Ramos (cell line): ENCODE measurements at regions not wholly inside any gene's neighbourhood (a gene's known extent, or its start where the extent isn't known, plus 50 kb on each side); places are given as distances from the start of the nearest gene placed in this dataset.

Source experiments
- in situ Hi-C: fragments of 300-500 bp; cut with MboI; formaldehyde crosslinking; loops from one replicate; pipeline ENCODE4 v1.14.3; 2022; ENCODE audit warnings: low sequenced_read_pairs; ENCODE audit not compliant: unreplicated experiment

GRCh38 chr16:87234601-87235000, 82.6 kb downstream of the C16orf95 start:
- in situ Hi-C loops: no loop called here

DNA sequence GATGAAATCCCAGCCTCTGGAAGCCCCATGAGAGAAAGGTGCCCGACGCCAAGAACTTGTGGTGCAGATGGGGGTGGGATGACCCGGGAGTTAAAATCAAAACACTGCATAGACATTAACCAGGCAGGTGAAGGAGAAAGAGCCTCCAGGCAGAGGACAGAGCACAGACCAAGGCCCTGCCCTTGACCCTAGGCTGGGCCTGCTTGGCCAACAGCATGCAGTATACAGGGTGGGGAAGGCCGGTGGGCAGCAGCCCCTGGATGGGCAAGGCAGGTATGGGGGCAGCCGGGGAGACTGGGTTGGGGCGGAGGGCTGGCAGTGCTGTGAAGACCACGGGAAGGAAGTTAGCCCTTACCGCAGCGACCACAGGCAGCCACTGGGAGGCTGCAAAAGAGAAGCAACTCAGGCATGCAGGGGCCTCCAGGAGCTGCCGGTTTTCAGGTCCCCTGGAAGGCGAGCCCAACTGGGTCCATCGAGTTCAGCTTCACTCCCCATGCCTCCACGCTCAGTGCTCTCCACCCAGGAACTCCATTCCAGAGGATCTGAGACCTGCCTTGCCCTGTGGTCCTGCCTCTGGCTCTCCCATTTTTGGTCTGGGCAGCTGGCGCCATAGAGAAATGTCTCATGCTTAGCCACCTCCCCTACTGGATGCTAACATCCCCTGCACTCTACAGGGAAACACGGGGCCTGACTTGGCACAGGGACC, 81.2 kb downstream of the C16orf95 start:
- in situ Hi-C loops: no loop called here

DNA sequence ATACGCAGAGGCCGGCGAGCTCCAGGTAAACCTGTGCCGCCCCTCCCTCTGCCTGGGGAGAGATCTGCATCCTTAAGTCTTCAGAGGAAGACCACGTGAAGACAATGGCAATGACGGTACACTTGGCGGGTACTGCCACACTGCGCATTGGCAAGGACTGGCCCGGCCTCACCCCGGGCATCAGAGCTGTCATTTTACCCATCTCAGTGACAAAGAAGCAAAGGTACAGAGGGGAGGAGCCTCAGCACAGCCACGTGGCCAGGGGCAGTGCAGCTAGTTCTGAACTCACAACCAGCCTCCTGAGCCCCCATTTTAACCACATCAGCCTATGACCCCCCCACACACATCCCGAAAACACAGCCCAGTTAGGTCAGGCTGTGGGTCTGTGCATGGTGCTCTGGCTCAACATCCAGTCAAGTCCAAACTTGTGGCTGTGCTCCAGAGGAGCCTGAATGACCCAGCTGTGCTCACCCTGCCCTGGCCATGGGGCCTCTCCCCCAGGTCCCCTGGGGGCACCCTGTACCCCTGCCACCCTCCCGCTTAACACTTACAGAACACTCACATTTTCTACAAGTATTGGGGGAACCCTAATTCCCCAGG, 80.6 kb downstream of the C16orf95 start:
- in situ Hi-C loops: no loop called here

DNA sequence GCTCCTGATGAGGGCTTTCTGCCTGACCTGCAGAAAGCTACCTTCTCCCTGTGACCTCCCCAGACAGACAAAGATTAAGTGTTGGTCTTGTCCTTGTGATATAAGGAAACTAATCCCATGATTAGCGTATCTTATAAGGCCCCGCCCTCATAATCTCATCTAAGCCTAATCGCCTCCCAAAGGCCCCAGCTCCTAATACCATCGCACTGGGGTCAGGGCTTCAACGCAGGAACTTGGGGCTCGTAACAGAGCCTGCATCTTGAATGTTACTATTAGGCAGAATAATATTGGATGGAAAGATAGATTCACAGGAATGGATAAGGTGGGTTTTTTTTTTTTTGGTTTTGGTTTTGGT, 78.9 kb downstream of the C16orf95 start:
- in situ Hi-C loops: no loop called here

- in situ Hi-C loops: no loop called here
Measured at GRCh38 chr16:87239545-87239944, 77.6 kb downstream of the C16orf95 start.

GRCh38 chr16:87240211-87241136, 76.7 kb downstream of the C16orf95 start:
- in situ Hi-C loops: no loop called here

GRCh38 chr16:87241137-87241771, 75.9 kb downstream of the C16orf95 start:
- in situ Hi-C loops: no loop called here

GRCh38 chr16:87243478-87243877, 73.7 kb downstream of the C16orf95 start:
- in situ Hi-C loops: no loop called here

DNA sequence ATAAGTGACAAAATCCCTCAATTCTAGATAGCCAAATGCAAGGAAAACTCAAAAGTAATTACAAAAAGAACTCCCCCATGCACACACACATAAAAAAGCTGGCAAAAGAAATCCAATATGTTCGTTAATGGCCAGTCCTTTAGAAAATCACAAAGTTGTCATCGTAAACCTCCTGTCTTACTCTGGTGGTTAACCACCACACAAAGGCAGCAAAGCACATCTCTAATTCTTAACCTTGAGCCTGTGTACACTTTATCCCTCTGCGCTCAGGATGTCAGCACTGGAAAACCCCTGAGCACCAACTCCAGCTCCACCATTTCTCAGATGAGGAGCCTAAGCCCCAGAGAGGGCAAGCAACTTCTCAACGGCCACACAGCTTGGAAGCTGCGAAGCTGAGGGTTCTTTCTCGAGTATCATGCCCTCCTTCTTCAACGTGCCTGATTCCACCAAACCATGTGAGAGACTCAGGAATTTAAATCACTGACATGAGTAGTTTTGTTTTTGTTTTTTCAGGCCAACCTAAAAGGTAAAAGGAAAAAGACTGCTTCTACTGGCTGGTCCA, 72.5 kb downstream of the C16orf95 start:
- in situ Hi-C loops: no loop called here

GRCh38 chr16:87245511-87245910, 71.7 kb downstream of the C16orf95 start:
- in situ Hi-C loops: no loop called here

- in situ Hi-C loops: no loop called here
Measured at GRCh38 chr16:87246269-87247065, 70.7 kb downstream of the C16orf95 start.

DNA sequence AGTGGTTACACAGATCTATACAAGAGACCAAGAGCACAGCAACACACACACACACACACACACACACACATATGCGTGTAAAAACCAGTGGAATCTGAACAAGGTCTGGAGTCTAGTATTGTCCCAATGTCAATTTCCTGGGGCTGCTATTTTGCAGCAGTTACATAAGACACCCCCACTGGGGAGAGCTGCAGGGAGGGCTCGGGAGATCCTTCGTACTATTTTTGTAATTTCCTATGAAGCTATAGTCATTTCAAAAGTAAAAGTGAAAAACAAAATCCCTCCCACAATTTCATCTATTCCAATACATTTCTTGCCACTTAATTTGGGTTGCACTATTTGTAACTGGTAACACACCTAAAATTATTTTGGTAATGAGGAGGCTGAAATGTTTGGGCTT, 68.5 kb downstream of the C16orf95 start:
- in situ Hi-C loops: no loop called here

DNA sequence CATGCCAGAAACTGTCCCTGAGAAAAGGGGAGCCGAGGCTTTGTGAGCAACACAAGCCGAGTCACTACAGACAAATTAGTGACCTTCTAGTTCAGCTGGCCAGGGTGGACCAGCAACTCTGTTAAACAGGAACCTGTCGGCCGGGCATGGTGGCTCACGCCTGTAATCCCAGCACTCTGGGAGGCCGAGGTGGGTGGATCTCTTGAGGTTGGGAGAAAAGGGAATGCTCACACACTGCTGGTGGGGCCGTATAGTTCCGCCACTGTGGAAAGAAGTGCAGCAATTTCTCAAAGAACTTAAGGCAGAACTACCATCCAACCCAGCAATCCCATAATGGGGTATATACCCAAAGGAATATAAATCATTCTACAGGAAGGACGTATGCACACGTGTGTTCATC, 67.8 kb downstream of the C16orf95 start:
- in situ Hi-C loops: no loop called here

DNA sequence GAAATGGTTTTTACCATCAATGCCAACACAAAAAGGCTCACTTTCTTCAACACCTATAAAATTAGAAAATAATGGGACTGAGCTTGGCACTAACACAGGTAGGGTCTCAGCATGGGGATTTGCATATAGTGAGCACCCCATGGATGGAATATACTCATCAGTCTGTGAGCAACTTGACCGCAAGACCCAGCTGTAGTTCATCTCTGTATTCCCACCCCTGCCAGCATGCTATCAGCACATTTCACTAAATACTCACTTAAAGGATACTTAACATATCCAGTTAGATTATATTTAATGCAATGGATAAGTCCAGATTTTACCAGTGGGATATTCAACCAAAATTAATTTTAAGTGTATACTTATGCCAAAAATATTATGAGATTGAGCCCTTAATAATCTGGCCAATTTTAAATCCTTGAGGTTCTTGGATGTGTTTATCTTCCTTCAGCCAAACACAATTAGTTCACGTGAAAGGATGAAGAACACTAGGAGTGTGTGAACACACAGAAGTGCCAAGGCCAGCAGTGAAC, 66.7 kb downstream of the C16orf95 start:
- in situ Hi-C loops: no loop called here

DNA sequence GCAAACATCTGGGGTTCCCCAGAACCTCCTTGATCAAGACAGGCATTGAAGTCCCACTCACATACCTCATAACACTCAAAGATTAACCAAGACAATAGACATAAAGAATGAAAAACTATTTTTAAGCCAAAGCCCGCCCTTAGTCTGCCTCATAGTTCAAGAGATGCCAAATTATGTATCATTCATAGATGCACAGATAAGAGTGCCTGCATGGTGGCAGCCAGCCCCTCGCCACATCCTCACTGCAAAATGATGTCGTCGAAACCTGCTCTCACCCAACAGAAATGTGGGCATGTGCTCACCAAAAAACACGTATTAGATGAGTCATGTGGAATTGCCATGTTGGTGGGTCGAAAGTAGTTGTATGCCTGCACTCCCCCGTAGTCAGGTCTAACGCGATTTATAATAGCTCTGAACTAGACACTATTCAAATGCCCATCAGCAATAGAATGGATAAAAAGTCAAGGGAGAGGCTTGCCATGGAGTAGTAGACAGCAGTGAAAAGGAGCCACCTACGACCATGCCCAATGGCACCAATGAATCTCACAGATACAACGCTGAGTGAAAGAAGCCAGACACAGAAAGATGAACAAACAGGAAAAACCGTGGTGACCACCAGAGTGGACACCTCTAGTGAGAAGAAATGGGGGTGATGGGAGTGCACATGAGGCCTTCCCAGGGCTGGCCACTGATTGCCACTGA, 64.8 kb downstream of the C16orf95 start:
- in situ Hi-C loops: no loop called here
